Uterus (tissue), 3 donors: ENCODE measurements at regions not wholly inside any gene's neighbourhood (a gene's known extent, or its start where the extent isn't known, plus 50 kb on each side); places are given as distances from the start of the nearest gene placed in this dataset.
A peak's percentile ranks its signal among the peaks of the same experiment; 100 is the strongest.

ENCODE experiments used
- DNase-seq, 2 donors: peaks; one replicate each; pipeline ENCODE4 v3.0.0-alpha.2; 2019 to 2020
- H3K27ac ChIP-seq, 2 donors: fragments of 200-600 bp; sonication (generic); 1 replicate in 1 of 2; 2 replicates in 1 of 2; pipeline ENCODE4 v1.5.1; 2016 to 2018
- H3K27me3 ChIP-seq, 2 donors: fragments of 200-600 bp; sonication (generic); one replicate each; pipeline ENCODE4 v1.5.1; 2018 to 2019; ENCODE audit warnings: control low read depth in 1 of 2
- H3K36me3 ChIP-seq, 2 donors: fragments of 200-600 bp; sonication (generic); one replicate each; pipeline ENCODE4 v1.5.1; 2019; ENCODE audit warnings: control low read depth in 1 of 2
- H3K4me1 ChIP-seq, 2 donors: fragments of 200-600 bp; sonication (generic); one replicate each; pipeline ENCODE4 v1.5.1; 2018 to 2019; ENCODE audit warnings: control low read depth in 1 of 2
- H3K4me3 ChIP-seq, 2 donors: fragments of 200-600 bp; sonication (generic); 1 replicate in 1 of 2; 2 replicates in 1 of 2; pipeline ENCODE4 v1.5.1; 2018 to 2019; ENCODE audit warnings: mild to moderate bottlenecking in 1 of 2
- H3K9me3 ChIP-seq, 2 donors: fragments of 200-600 bp; sonication (generic); one replicate each; pipeline ENCODE4 v1.5.1; 2019; ENCODE audit warnings: control low read depth in 1 of 2
- POLR2A ChIP-seq, 2 donors: fragments of 450-650 bp; IDR thresholded peaks; one replicate each; pipeline ENCODE4 v1.6.1; 2016; ENCODE audit warnings: antibody characterized with exemption in 2 of 2, mild to moderate bottlenecking in 1 of 2, moderate library complexity in 1 of 2
- intact Hi-C: fragments of 100-400 bp; cut with DNase I; formaldehyde crosslinking; loops from one replicate; pipeline ENCODE4 v1.15.1; 2023; ENCODE audit warnings: low total_unique reads
- TF ChIP-seq, protein P1 (sequence below), 4 experiments: fragments of 200-600 bp in 2 of 4; fragments of 450-650 bp in 2 of 4; sonication (generic) in 2 of 4; IDR thresholded peaks; one replicate each; pipeline ENCODE4 v1.5.1; 2016 to 2019; ENCODE audit warnings: antibody characterized with exemption in 4 of 4, mild to moderate bottlenecking in 2 of 4, moderate library complexity in 1 of 4
- donor health status: DM: yes; HTN: yes; CAD: no.

DNA sequence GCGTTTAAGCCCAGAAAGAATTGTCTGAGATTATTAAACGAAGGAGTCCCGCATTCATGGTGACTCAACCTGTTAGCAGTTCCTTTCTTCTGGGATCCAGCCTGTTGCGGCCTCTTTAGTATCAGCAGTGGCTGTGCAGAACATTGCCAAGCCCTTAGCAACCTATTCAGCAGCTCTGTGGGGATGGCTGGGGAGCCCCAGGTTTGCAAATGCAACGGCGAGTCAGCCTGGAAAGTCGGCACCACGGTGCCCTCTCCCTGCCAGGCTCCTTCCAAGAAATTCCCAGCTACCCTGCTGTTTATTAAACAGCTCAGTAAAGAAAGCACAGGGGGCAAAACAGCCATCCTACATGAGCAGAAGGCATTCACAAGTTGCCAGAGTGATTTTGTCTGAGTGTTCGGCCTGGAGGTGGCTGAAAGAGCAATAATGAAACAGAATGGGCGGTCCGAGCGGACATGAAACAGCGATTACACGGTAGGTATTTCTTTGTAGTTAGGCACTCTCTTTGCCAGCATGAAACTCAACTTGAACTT lies 198.3 kb downstream of the BAMBI start:
- no peaks in the 10 kb centered on the region for H3K27me3 ChIP-seq

DNA sequence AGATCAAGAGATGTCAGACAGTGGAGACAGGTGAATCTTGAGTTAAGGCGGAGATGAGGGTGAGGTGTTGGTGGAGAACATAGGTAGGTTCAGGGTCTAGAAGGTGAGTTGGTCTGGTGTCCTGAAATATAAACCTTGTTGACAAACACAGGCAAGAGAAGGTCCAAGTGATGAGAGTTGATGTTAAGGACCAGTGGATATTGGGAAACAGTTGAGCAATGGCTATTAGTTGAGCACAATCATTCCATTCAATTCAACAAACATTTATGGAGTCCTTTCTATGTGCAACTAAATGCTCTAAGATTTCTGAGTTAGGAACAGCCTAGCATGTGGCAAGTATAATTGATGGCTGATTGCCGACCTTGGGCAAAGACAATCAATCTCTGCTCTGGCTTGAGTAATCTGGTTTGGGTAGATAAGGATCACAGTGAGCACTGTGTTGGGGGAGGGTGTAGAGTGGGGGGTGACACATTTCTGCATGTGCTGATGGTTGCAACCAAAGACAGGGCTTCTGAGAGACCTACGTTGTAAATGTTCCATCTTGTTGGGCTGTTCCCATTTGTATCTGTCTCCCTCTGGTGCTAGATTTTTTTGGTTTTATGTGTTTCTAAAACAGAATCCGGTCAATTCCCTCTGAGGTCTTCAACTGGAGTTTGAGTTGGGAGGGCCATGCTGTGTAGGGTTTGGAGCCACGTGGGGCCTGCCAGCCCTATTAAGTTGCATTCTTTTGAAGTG lies 201.1 kb downstream of the BAMBI start:
- H3K9me3 ChIP-seq: no peaks in the 10 kb centered on the region
- no peaks in the 10 kb centered on the region for H3K27me3 ChIP-seq
- H3K27ac ChIP-seq: no peak overlapping the region
- intact Hi-C loops: no loop called here
- H3K4me3 ChIP-seq: no peak overlapping the region
- H3K36me3 ChIP-seq: no peaks in the 10 kb centered on the region
- TF ChIP-seq, protein P1, sequence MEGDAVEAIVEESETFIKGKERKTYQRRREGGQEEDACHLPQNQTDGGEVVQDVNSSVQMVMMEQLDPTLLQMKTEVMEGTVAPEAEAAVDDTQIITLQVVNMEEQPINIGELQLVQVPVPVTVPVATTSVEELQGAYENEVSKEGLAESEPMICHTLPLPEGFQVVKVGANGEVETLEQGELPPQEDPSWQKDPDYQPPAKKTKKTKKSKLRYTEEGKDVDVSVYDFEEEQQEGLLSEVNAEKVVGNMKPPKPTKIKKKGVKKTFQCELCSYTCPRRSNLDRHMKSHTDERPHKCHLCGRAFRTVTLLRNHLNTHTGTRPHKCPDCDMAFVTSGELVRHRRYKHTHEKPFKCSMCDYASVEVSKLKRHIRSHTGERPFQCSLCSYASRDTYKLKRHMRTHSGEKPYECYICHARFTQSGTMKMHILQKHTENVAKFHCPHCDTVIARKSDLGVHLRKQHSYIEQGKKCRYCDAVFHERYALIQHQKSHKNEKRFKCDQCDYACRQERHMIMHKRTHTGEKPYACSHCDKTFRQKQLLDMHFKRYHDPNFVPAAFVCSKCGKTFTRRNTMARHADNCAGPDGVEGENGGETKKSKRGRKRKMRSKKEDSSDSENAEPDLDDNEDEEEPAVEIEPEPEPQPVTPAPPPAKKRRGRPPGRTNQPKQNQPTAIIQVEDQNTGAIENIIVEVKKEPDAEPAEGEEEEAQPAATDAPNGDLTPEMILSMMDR (IDR thresholded peaks at IDR 0.05): no peak
- no peak for TF ChIP-seq POLR2A (IDR thresholded peaks at IDR 0.05)
- DNase-seq: no peak
- H3K4me1 ChIP-seq: no peaks in the 10 kb centered on the region

More for the DNA sequence above, 198.3 kb downstream of the BAMBI start:
- intact Hi-C loops: no loop called here
- TF ChIP-seq POLR2A (IDR thresholded peaks at IDR 0.05): no peak
- TF ChIP-seq, protein P1 (IDR thresholded peaks at IDR 0.05): no peak
- no peak overlapping the region for H3K4me3 ChIP-seq
- DNase-seq: no peak
- H3K27ac ChIP-seq: no peak overlapping the region
- H3K9me3 ChIP-seq: no peaks in the 10 kb centered on the region
- H3K4me1 ChIP-seq: no peaks in the 10 kb centered on the region
- H3K36me3 ChIP-seq: no peaks in the 10 kb centered on the region

DNA sequence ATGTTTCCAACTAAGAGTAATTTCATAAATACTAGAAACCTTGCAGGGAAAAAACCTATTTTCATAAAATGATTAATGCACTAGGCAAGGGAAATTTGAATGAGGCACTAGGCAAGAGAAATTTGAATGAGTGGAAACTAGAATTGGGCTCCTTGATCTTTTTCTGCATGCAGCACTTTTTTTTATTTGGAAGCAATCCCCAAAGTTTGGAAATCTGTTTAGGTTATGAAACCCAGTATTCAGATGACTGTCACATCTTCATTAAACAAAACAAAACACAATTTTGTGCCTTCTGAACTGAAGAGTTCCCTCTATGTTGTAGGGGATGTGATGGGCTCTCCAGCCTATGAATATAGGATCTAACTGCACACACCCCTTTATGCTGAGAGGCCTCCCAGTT lies 201.9 kb downstream of the BAMBI start:
- H3K36me3 ChIP-seq: no peaks in the 10 kb centered on the region
- H3K27me3 ChIP-seq: no peaks in the 10 kb centered on the region
- no peak for TF ChIP-seq POLR2A (IDR thresholded peaks at IDR 0.05)
- TF ChIP-seq, protein P1 (IDR thresholded peaks at IDR 0.05): no peak
- intact Hi-C loops: no loop called here
- no peaks in the 10 kb centered on the region for H3K4me1 ChIP-seq
- H3K9me3 ChIP-seq: no peaks in the 10 kb centered on the region
- no peak for DNase-seq
- H3K27ac ChIP-seq: no peak overlapping the region
- no peak overlapping the region for H3K4me3 ChIP-seq

DNA sequence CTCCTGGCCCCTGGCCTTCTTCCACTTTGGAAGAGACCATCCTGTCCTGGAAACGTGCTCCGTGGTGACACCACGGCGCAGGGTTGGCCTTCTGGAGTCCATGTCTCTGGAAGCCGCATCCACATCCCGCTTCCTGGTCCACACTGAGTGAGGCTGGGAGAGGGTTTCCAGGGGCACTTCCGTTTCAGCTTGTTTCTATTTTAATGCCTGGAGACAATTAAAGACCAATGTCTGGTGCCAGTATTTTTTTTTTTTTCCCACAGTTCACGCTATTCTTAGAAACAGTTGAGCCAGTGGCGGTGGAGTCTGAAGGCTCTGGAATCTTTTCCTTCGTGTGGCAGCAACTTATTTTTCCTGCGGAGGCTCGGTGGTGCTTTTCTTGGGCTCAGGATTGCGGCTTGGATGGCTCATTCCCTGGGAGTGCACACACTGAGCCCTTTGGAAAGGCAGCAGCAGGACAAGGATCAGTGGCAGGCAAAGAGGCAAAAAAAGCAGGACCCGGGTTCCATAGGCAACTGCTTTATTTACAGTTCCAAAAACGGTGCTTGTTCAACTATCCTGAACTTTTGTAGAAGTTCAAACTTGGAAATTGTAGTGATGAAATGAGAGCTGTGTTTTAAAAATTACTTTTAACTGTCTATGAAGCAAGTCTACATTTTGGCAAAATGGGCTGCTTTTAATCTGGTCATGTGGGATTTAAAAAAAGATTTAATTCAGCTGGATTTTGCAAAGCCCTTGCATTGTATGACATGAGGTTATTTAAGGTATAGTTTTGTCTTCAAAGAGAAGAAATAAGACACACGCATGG lies 202.8 kb downstream of the BAMBI start:
- Histone ChIP-seq H3K4me3 (no peak overlapping the region), H3K36me3 (no peaks in the 10 kb centered on the region), H3K27me3 (no peaks in the 10 kb centered on the region), H3K27ac (peak overlapping the region; percentile 42 to 67), H3K4me1 (no peaks in the 10 kb centered on the region), H3K9me3 (no peaks in the 10 kb centered on the region)
- peak; percentile 16 to 27 for DNase-seq
- intact Hi-C loops: no loop called here
- TF ChIP-seq POLR2A (IDR thresholded peaks at IDR 0.05): no peak
- TF ChIP-seq, protein P1 (IDR thresholded peaks at IDR 0.05): no peak

DNA sequence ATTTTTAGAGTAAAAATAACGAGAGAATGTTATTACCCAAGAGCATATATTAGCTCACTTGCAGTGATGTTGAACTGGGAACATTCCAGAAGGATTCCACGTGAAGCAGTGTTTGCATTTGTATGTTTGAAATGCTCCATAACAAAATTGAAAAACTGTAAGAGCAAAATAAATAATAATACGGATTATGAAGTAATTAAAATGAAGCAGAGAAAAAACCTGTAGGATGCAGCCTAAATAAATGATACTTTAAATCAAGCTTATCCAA lies 203.3 kb downstream of the BAMBI start:
- no peaks in the 10 kb centered on the region for H3K4me1 ChIP-seq
- TF ChIP-seq, protein P1 (IDR thresholded peaks at IDR 0.05): no peak
- TF ChIP-seq POLR2A (IDR thresholded peaks at IDR 0.05): no peak
- no peaks in the 10 kb centered on the region for H3K36me3 ChIP-seq
- no peak overlapping the region for H3K4me3 ChIP-seq
- DNase-seq: no peak
- H3K27me3 ChIP-seq: no peaks in the 10 kb centered on the region
- no peaks in the 10 kb centered on the region for H3K9me3 ChIP-seq
- H3K27ac ChIP-seq: peak overlapping the region; percentile 42 to 67
- intact Hi-C loops: no loop called here
